Stimulated activated naive CD4-positive, alpha-beta T cell (primary cell): ENCODE measurements at regions not wholly inside any gene's neighbourhood (a gene's known extent, or its start where the extent isn't known, plus 50 kb on each side); places are given as distances from the start of the nearest gene placed in this dataset.

Experiments used
- DNase-seq, 6 experiments: peaks; one replicate each; lab custom pipeline; 2025; lab: John Stamatoyannopoulos, UW

- DNase-seq: no peak
Observed at GRCh38 chr10:130720235-130720634, 584.0 kb downstream of the GLRX3 start.

GRCh38 chr10:130721971-130722370 lies 585.8 kb downstream of the GLRX3 start:
- no peak for DNase-seq

GRCh38 chr10:130723704-130724103 lies 587.5 kb downstream of the GLRX3 start:
- no peak for DNase-seq

- no peak for DNase-seq
Observed at GRCh38 chr10:130725474-130725970, 586.0 kb downstream of the TCERG1L start.

GRCh38 chr10:130726996-130727725 lies 584.4 kb downstream of the TCERG1L start:
- DNase-seq: no peak

GRCh38 chr10:130727766-130728490 lies 583.6 kb downstream of the TCERG1L start:
- DNase-seq: no peak

GRCh38 chr10:130728531-130729215 lies 582.8 kb downstream of the TCERG1L start:
- no peak for DNase-seq

GRCh38 chr10:130729876-130730275 lies 581.6 kb downstream of the TCERG1L start:
- DNase-seq: no peak

GRCh38 chr10:130737186-130737585 lies 574.3 kb downstream of the TCERG1L start:
- no peak for DNase-seq

GRCh38 chr10:130737621-130738020 lies 573.9 kb downstream of the TCERG1L start:
- no peak for DNase-seq

GRCh38 chr10:130739016-130739756 lies 572.3 kb downstream of the TCERG1L start:
- DNase-seq: no peak

- no peak for DNase-seq
Observed at GRCh38 chr10:130739757-130740145, 571.8 kb downstream of the TCERG1L start.

GRCh38 chr10:130740166-130740565 lies 571.4 kb downstream of the TCERG1L start:
- no peak for DNase-seq

GRCh38 chr10:130740915-130741750 lies 570.4 kb downstream of the TCERG1L start:
- no peak for DNase-seq

GRCh38 chr10:130741901-130742855 lies 569.3 kb downstream of the TCERG1L start:
- DNase-seq: no peak

- no peak for DNase-seq
Observed at GRCh38 chr10:130742941-130743675, 568.4 kb downstream of the TCERG1L start.

GRCh38 chr10:130743751-130744271 lies 567.7 kb downstream of the TCERG1L start:
- no peak for DNase-seq

- no peak for DNase-seq
Observed at GRCh38 chr10:130744631-130745030, 566.9 kb downstream of the TCERG1L start.

GRCh38 chr10:130745251-130745650 lies 566.3 kb downstream of the TCERG1L start:
- no peak for DNase-seq
